ENCODE measurements at regions not wholly inside any gene's neighbourhood (a gene's known extent, or its start where the extent isn't known, plus 50 kb on each side); places are given as distances from the start of the nearest gene placed in this dataset.

DNA sequence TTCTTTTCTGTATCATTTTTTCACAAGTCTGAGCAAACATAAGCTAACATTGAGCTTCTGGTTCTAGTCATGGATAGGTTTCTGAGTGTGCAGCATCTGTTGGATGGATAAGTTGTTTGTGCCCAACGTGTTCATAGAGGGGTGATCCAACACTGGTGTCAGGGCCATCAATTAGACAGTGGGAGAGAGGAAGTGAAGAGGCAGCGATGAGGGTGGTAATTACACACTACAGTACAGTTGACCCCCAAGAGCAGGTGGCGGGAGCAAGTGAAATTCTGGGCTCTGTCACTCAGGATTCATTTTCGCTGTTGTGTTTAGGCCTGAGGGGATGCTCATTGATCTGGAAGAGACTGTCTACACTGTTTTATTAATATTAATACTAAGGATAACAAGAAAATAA is 180.0 kb upstream of the CXCR4 start:
- H3K4me1 ChIP-seq (ENCODE audit: control insufficient read depth in 1 of 2, extremely low read depth in 1 of 2, insufficient read depth in 2 of 2, low read length in 2 of 2) = no peaks in the 10 kb centered on the region
- WGBS (ENCODE audit: insufficient coverage) = 88% methylated on average over 1 of the region's 4 CpGs
- H3K4me3 ChIP-seq (ENCODE audit: control insufficient read depth in 1 of 2, extremely low read depth in 1 of 2, low read length in 1 of 2) = no peak overlapping the region
- Mint-ChIP-seq H3K4me3 (no peak overlapping the region), H3K4me1 (peaks cover 9 to 14% (median 11%) of the 10 kb centered on the region in 3 donors), H3K27me3 (no peaks in the 10 kb centered on the region), H3K36me3 (no peaks in the 10 kb centered on the region), H3K9me3 (no peaks in the 10 kb centered on the region), H3K27ac (no peak overlapping the region)
- ChIA-PET POLR2A (interaction anchor here (0.5 to 0.7 kb wide), 4 partner anchors 13 to 214 kb away, joined by 3 to 4 read pairs (median 3); no protein-coding TSS in a partner anchor), CTCF (no interaction called here)
- no peak for DNase-seq
- ATAC-seq (replicated peaks in 1 of 4) = no peak
- no peak overlapping the region for H3K27ac ChIP-seq (ENCODE audit: low read length)
- no peaks in the 10 kb centered on the region for H3K9me3 ChIP-seq
- no peaks in the 10 kb centered on the region for H3K36me3 ChIP-seq (ENCODE audit: control insufficient read depth in 2 of 2, extremely low read depth in 1 of 2, insufficient read depth in 1 of 2, low read length in 1 of 2)
- H3K27me3 ChIP-seq (replicated peaks in 1 of 2; ENCODE audit: control insufficient read depth in 2 of 2, extremely low read depth in 1 of 2, insufficient read depth in 2 of 2, low read length in 1 of 2) = no peaks in the 10 kb centered on the region

GRCh38 chr2:136297312-136297711 is 179.4 kb upstream of the CXCR4 start:
- Mint-ChIP-seq H3K4me1 (peaks cover 15 to 20% (median 16%) of the 10 kb centered on the region in 3 donors), H3K9me3 (no peaks in the 10 kb centered on the region), H3K36me3 (no peaks in the 10 kb centered on the region), H3K27ac (peak overlapping the region in 1 of 2 donors; percentile 11), H3K27me3 (no peaks in the 10 kb centered on the region), H3K4me3 (no peak overlapping the region)
- Histone ChIP-seq H3K4me1 (ENCODE audit: control insufficient read depth in 1 of 2, extremely low read depth in 1 of 2, insufficient read depth in 2 of 2, low read length in 2 of 2) (no peaks in the 10 kb centered on the region), H3K9me3 (no peaks in the 10 kb centered on the region), H3K27ac (ENCODE audit: low read length) (no peak overlapping the region), H3K27me3 (replicated peaks in 1 of 2; ENCODE audit: control insufficient read depth in 2 of 2, extremely low read depth in 1 of 2, insufficient read depth in 2 of 2, low read length in 1 of 2) (no peaks in the 10 kb centered on the region), H3K36me3 (ENCODE audit: control insufficient read depth in 2 of 2, extremely low read depth in 1 of 2, insufficient read depth in 1 of 2, low read length in 1 of 2) (no peaks in the 10 kb centered on the region), H3K4me3 (ENCODE audit: control insufficient read depth in 1 of 2, extremely low read depth in 1 of 2, low read length in 1 of 2) (no peak overlapping the region)
- ChIA-PET POLR2A (interaction anchor here in 1 of 2 donors (0.6 to 0.7 kb wide), 2 partner anchors 14 to 55 kb away, joined by 3 to 5 read pairs; no protein-coding TSS in a partner anchor), CTCF (interaction anchor here in 1 of 2 donors (0.6 kb wide), 1 partner anchor 391 kb away, joined by 4 read pairs; no protein-coding TSS in a partner anchor)
- no peak for ATAC-seq (replicated peaks in 1 of 4)
- WGBS (ENCODE audit: insufficient coverage) = no CpG with 5 or more reads among the region's 3 CpGs
- no peak for DNase-seq

DNA sequence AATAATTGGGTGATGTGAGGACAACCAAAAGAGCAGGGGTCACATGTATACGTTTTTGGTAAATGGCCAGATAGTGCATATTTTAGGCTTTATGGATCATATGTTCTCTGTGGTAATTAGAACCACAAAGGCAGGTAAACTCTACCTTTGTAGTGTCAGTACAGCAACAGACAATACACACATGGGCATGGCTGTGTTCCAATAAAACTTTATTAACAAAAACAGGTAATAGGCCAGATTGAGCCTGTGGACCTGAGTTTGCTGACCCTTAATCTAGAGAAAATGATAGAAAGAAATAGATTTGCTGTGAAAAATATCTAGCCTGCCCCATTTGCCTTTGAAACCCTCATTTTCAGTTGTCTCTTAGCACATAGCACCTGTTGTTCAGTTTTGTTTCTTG is 177.2 kb upstream of the CXCR4 start:
- H3K36me3 Mint-ChIP-seq = no peaks in the 10 kb centered on the region
- WGBS (ENCODE audit: insufficient coverage) = no CpG with 5 or more reads among the region's 1 CpG
- no peaks in the 10 kb centered on the region for H3K9me3 Mint-ChIP-seq
- H3K4me3 ChIP-seq (ENCODE audit: control insufficient read depth in 1 of 2, extremely low read depth in 1 of 2, low read length in 1 of 2) = no peak overlapping the region
- H3K27ac Mint-ChIP-seq = no peak overlapping the region
- CTCF ChIA-PET = no interaction called here
- ATAC-seq (replicated peaks in 1 of 4) = no peak
- DNase-seq = no peak
- H3K4me1 Mint-ChIP-seq = peaks cover 18 to 24% (median 19%) of the 10 kb centered on the region in 3 donors
- POLR2A ChIA-PET = interaction anchor here in 1 of 2 donors (0.6 kb wide), 1 partner anchor 156 kb away, joined by 4 read pairs; no protein-coding TSS in a partner anchor
- no peaks in the 10 kb centered on the region for H3K27me3 Mint-ChIP-seq
- H3K4me3 Mint-ChIP-seq = no peak overlapping the region
- H3K9me3 ChIP-seq = no peaks in the 10 kb centered on the region
- no peaks in the 10 kb centered on the region for H3K4me1 ChIP-seq (ENCODE audit: control insufficient read depth in 1 of 2, extremely low read depth in 1 of 2, insufficient read depth in 2 of 2, low read length in 2 of 2)
- H3K27me3 ChIP-seq (replicated peaks in 1 of 2; ENCODE audit: control insufficient read depth in 2 of 2, extremely low read depth in 1 of 2, insufficient read depth in 2 of 2, low read length in 1 of 2) = no peaks in the 10 kb centered on the region
- no peak overlapping the region for H3K27ac ChIP-seq (ENCODE audit: low read length)
- no peaks in the 10 kb centered on the region for H3K36me3 ChIP-seq (ENCODE audit: control insufficient read depth in 2 of 2, extremely low read depth in 1 of 2, insufficient read depth in 1 of 2, low read length in 1 of 2)

- WGBS (ENCODE audit: insufficient coverage) = no CpG with 5 or more reads among the region's 4 CpGs
- POLR2A ChIA-PET = no interaction called here
- H3K27ac Mint-ChIP-seq = no peak overlapping the region
Measured at GRCh38 chr2:136291871-136292270, 173.9 kb upstream of the CXCR4 start.

DNA sequence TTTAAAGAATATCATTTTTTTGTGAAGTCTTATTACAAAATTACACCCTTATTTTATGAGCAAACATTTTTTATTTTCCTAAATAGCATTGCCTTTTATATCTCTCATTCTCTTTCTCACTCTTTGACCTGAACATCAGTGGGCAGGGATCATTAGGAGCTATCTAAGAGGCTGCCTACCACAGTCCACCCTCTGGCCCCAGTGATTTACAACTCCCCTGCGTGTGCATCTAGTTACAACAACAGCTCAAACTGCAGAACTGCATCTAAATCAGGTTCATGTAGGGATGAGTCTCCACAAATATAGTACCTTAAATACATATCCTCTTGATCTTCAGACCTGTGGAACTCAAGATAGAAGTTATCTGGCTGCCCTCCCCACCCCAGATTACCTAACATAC is 172.4 kb upstream of the CXCR4 start:
- no peaks in the 10 kb centered on the region for H3K27me3 ChIP-seq (replicated peaks in 1 of 2; ENCODE audit: control insufficient read depth in 2 of 2, extremely low read depth in 1 of 2, insufficient read depth in 2 of 2, low read length in 1 of 2)
- H3K9me3 ChIP-seq = no peaks in the 10 kb centered on the region
- ChIA-PET POLR2A (no interaction called here), CTCF (no interaction called here)
- no peak overlapping the region for H3K27ac Mint-ChIP-seq
- no peaks in the 10 kb centered on the region for H3K4me1 ChIP-seq (ENCODE audit: control insufficient read depth in 1 of 2, extremely low read depth in 1 of 2, insufficient read depth in 2 of 2, low read length in 2 of 2)
- no peak for DNase-seq
- peaks cover 9 to 22% (median 10%) of the 10 kb centered on the region in 3 donors for H3K4me1 Mint-ChIP-seq
- H3K9me3 Mint-ChIP-seq = no peaks in the 10 kb centered on the region
- H3K36me3 Mint-ChIP-seq = no peaks in the 10 kb centered on the region
- no peak overlapping the region for H3K4me3 Mint-ChIP-seq
- no peak overlapping the region for H3K27ac ChIP-seq (ENCODE audit: low read length)
- 100% methylated on average over 1 of the region's 1 CpG for WGBS (ENCODE audit: insufficient coverage)
- no peaks in the 10 kb centered on the region for H3K27me3 Mint-ChIP-seq
- no peak for ATAC-seq (replicated peaks in 1 of 4)
- no peak overlapping the region for H3K4me3 ChIP-seq (ENCODE audit: control insufficient read depth in 1 of 2, extremely low read depth in 1 of 2, low read length in 1 of 2)
- H3K36me3 ChIP-seq (ENCODE audit: control insufficient read depth in 2 of 2, extremely low read depth in 1 of 2, insufficient read depth in 1 of 2, low read length in 1 of 2) = no peaks in the 10 kb centered on the region

More at GRCh38 chr2:136291871-136292270, 173.9 kb upstream of the CXCR4 start:
- Histone ChIP-seq H3K27ac (ENCODE audit: low read length) (no peak overlapping the region), H3K4me3 (ENCODE audit: control insufficient read depth in 1 of 2, extremely low read depth in 1 of 2, low read length in 1 of 2) (no peak overlapping the region), H3K36me3 (ENCODE audit: control insufficient read depth in 2 of 2, extremely low read depth in 1 of 2, insufficient read depth in 1 of 2, low read length in 1 of 2) (no peaks in the 10 kb centered on the region), H3K27me3 (replicated peaks in 1 of 2; ENCODE audit: control insufficient read depth in 2 of 2, extremely low read depth in 1 of 2, insufficient read depth in 2 of 2, low read length in 1 of 2) (no peaks in the 10 kb centered on the region), H3K9me3 (no peaks in the 10 kb centered on the region), H3K4me1 (ENCODE audit: control insufficient read depth in 1 of 2, extremely low read depth in 1 of 2, insufficient read depth in 2 of 2, low read length in 2 of 2) (no peaks in the 10 kb centered on the region)
- H3K4me1 Mint-ChIP-seq = peaks cover 9 to 13% (median 10%) of the 10 kb centered on the region in 3 donors
- no peak overlapping the region for H3K4me3 Mint-ChIP-seq
- DNase-seq (no peak), ATAC-seq (replicated peaks in 1 of 4) (no peak)
- no peaks in the 10 kb centered on the region for H3K36me3 Mint-ChIP-seq
- CTCF ChIA-PET = no interaction called here
- H3K9me3 Mint-ChIP-seq = no peaks in the 10 kb centered on the region
- no peaks in the 10 kb centered on the region for H3K27me3 Mint-ChIP-seq

- Mint-ChIP-seq H3K36me3 (no peaks in the 10 kb centered on the region), H3K27ac (no peak overlapping the region), H3K27me3 (no peaks in the 10 kb centered on the region), H3K4me3 (no peak overlapping the region), H3K4me1 (peaks cover 15 to 38% (median 19%) of the 10 kb centered on the region in 3 donors), H3K9me3 (no peaks in the 10 kb centered on the region)
- DNase-seq = no peak
- H3K36me3 ChIP-seq (ENCODE audit: control insufficient read depth in 2 of 2, extremely low read depth in 1 of 2, insufficient read depth in 1 of 2, low read length in 1 of 2) = no peaks in the 10 kb centered on the region
- no peak overlapping the region for H3K4me3 ChIP-seq (ENCODE audit: control insufficient read depth in 1 of 2, extremely low read depth in 1 of 2, low read length in 1 of 2)
- no peak for ATAC-seq (replicated peaks in 1 of 4)
- 99% methylated on average over 6 of the region's 6 CpGs for WGBS (ENCODE audit: insufficient coverage)
- no peak overlapping the region for H3K27ac ChIP-seq (ENCODE audit: low read length)
- no peaks in the 10 kb centered on the region for H3K9me3 ChIP-seq
- POLR2A ChIA-PET = no interaction called here
- CTCF ChIA-PET = interaction anchor here in 1 of 2 donors (0.6 kb wide), 1 partner anchor 114 kb away, joined by 3 read pairs; no protein-coding TSS in a partner anchor
- no peaks in the 10 kb centered on the region for H3K4me1 ChIP-seq (ENCODE audit: control insufficient read depth in 1 of 2, extremely low read depth in 1 of 2, insufficient read depth in 2 of 2, low read length in 2 of 2)
- H3K27me3 ChIP-seq (replicated peaks in 1 of 2; ENCODE audit: control insufficient read depth in 2 of 2, extremely low read depth in 1 of 2, insufficient read depth in 2 of 2, low read length in 1 of 2) = no peaks in the 10 kb centered on the region
Measured at GRCh38 chr2:136288249-136288648, 170.3 kb upstream of the CXCR4 start.

All from T-cell (primary cell).